K562 (cell line): ENCODE measurements at regions not wholly inside any gene's neighbourhood (a gene's known extent, or its start where the extent isn't known, plus 50 kb on each side); places are given as distances from the start of the nearest gene placed in this dataset.

Source experiments
- ATAC-seq: fragments of 200-7000 bp; cut with Tn5 transposase; 3 replicates; pipeline ENCODE4 v1.9.1; 2020; ENCODE audit warnings: moderate library complexity
- BruUV-seq: library from RNA; stranded (reverse); fragments of 400-500 nt; replicated peaks from 2 replicates; lab custom pipeline; 2021; lab: Mats Ljungman, UMichigan
- CTCF ChIA-PET: fragments of 300-600 bp; formaldehyde crosslinking; extraction: SDS; loops from one replicate; lab custom pipeline; 2021; ENCODE audit warnings: low intra/inter-chr PET ratio; lab: Yijun Ruan, JAX
- POLR2A ChIA-PET: fragments of 300-600, 350-650 bp; sonication (Branson Sonifier 250); formaldehyde crosslinking; extraction: SDS; loops from one replicate; lab custom pipeline; 2021; ENCODE audit warnings: antibody characterized with exemption, inconsistent platforms; lab: Yijun Ruan, JAX
- DNase-seq, 4 experiments: peaks; one replicate each; pipeline versions ENCODE4 v3.0.0 to v3.0.0-alpha.2; 2011 to 2018; ENCODE audit warnings: low spot score in 3 of 4, mixed read lengths in 3 of 4; ENCODE audit errors: extremely low read depth in 1 of 4
- FAIRE-seq: peaks from 2 replicates; lab custom pipeline; 2011; peaks lifted over from hg19 to GRCh38; lab: Jason Lieb, UNC
- H2AFZ ChIP-seq: 2 replicates; pipeline ENCODE4 v1.6.0; 2011; ENCODE audit warnings: low read depth, low read length, control low read depth, inconsistent platforms
- H3K27ac ChIP-seq: fragments of 200-600 bp; 3 replicates; pipeline ENCODE4 v1.8.0; 2011; ENCODE audit warnings: low read depth, mild to moderate bottlenecking, control low read depth, inconsistent platforms, low read length, moderate library complexity, mixed read lengths; ENCODE audit errors: extremely low read depth
- H3K27me3 ChIP-seq, 2 experiments: fragments of 300-600 bp in 1 of 2; 2 replicates in 1 of 2; 3 replicates in 1 of 2; pipeline versions ENCODE4 v1.6.0 to v1.8.0; 2011; ENCODE audit warnings: inconsistent platforms in 2 of 2, low read length in 2 of 2, mild to moderate bottlenecking in 1 of 2, mixed read lengths in 1 of 2, moderate library complexity in 1 of 2; ENCODE audit not compliant: control insufficient read depth in 2 of 2, insufficient read depth in 2 of 2
- H3K36me3 ChIP-seq: fragments of 300-600 bp; 3 replicates; pipeline ENCODE4 v1.8.0; 2011; ENCODE audit warnings: mild to moderate bottlenecking, low read length, inconsistent platforms; ENCODE audit not compliant: control insufficient read depth, insufficient read depth
- H3K4me1 ChIP-seq, 2 experiments: fragments of 200-600 bp in 1 of 2; replicated peaks in 1 of 2; 2 replicates in 1 of 2; 3 replicates in 1 of 2; pipeline versions ENCODE4 v1.5.1 to v1.8.0; 2011; ENCODE audit warnings: inconsistent platforms in 2 of 2, low read length in 2 of 2, mild to moderate bottlenecking in 1 of 2, mixed read lengths in 1 of 2, moderate library complexity in 1 of 2; ENCODE audit not compliant: control insufficient read depth in 2 of 2, insufficient read depth in 2 of 2
- H3K4me2 ChIP-seq: 2 replicates; pipeline ENCODE4 v1.6.1; 2011; ENCODE audit warnings: low read length, control low read depth, inconsistent platforms, mixed read lengths; ENCODE audit not compliant: insufficient read depth
- H3K4me3 ChIP-seq: fragments of 200-600 bp; sonication (generic), shearing (Covaris generic); 2 replicates; pipeline ENCODE4 v1.5.1; 2016; ENCODE audit warnings: control low read depth, inconsistent platforms
- H3K79me2 ChIP-seq: fragments of 200-600 bp; 3 replicates; pipeline ENCODE4 v1.8.0; 2011; ENCODE audit warnings: low read length, inconsistent platforms; ENCODE audit not compliant: control insufficient read depth, insufficient read depth
- H3K9ac ChIP-seq, 2 experiments: 2 replicates each; pipeline versions ENCODE4 v1.6.0 to v1.6.1; 2011; ENCODE audit warnings: low read depth in 2 of 2, low read length in 2 of 2, control low read depth in 1 of 2, inconsistent platforms in 1 of 2, mild to moderate bottlenecking in 1 of 2, mixed read lengths in 1 of 2; ENCODE audit not compliant: insufficient read depth in 1 of 2
- H3K9me1 ChIP-seq: one replicate; pipeline ENCODE4 v1.6.0; 2011; ENCODE audit warnings: inconsistent platforms, mild to moderate bottlenecking, low read length, moderate library complexity; ENCODE audit not compliant: control insufficient read depth, insufficient read depth
- H3K9me3 ChIP-seq: replicated peaks from 2 replicates; pipeline ENCODE4 v1.5.1; 2011; ENCODE audit warnings: low read depth, low read length, inconsistent platforms; ENCODE audit not compliant: control insufficient read depth, insufficient read depth
- H4K20me1 ChIP-seq: replicated peaks from 2 replicates; pipeline ENCODE4 v1.6.1; 2011; ENCODE audit warnings: low read length, inconsistent platforms, mixed read lengths; ENCODE audit not compliant: control insufficient read depth, insufficient read depth
- BACH1 ChIP-seq: fragments of 200-800 bp; sonication (Bioruptor generic); IDR thresholded peaks from 2 replicates; pipeline ENCODE4 v1.6.1; 2016; ENCODE audit warnings: missing genetic modification characterization, missing compliant biosample characterization
- CBFA2T2 ChIP-seq: fragments of 450-650 bp; conservative IDR thresholded peaks from 2 replicates; pipeline ENCODE4 v1.6.1; 2017; ENCODE audit warnings: mild to moderate bottlenecking
- CBFB ChIP-seq: sonication (generic); formaldehyde crosslinking; IDR thresholded peaks from 2 replicates; pipeline ENCODE4 v1.4.0; 2020; ENCODE audit warnings: mild to moderate bottlenecking, missing genetic modification reagents
- ETV5 ChIP-seq: sonication (generic); formaldehyde crosslinking; IDR thresholded peaks from 2 replicates; pipeline ENCODE4 v1.4.0; 2020; ENCODE audit warnings: low read depth, mild to moderate bottlenecking, missing genetic modification reagents
- HMG20B ChIP-seq: fragments of 250-450 bp; sonication (Bioruptor Pico); IDR thresholded peaks from 2 replicates; pipeline ENCODE4 v1.5.0; 2021; ENCODE audit warnings: mild to moderate bottlenecking
- HOXB6 ChIP-seq: fragments of 250-450 bp; sonication (Bioruptor Pico); IDR thresholded peaks from 2 replicates; pipeline ENCODE4 v1.5.1; 2022; ENCODE audit warnings: mild to moderate bottlenecking, borderline replicate concordance
- ILF3 ChIP-seq: fragments of 450-650 bp; IDR thresholded peaks from 2 replicates; pipeline ENCODE4 v1.6.1; 2018; ENCODE audit warnings: antibody characterized with exemption, mild to moderate bottlenecking, moderate library complexity, borderline replicate concordance
- MIER1 ChIP-seq: fragments of 450-650 bp; IDR thresholded peaks from 2 replicates; pipeline ENCODE4 v1.6.1; 2016; ENCODE audit warnings: antibody characterized with exemption, mild to moderate bottlenecking, low read depth
- MTF1 ChIP-seq: fragments of 250-450 bp; sonication (Bioruptor Pico); IDR thresholded peaks from 2 replicates; pipeline ENCODE4 v1.9.0; 2021; ENCODE audit warnings: moderate library complexity, mild to moderate bottlenecking, inconsistent platforms, borderline replicate concordance
- NR2C2 ChIP-seq, 2 experiments: fragments of 200-800 bp in 1 of 2; sonication (Bioruptor generic) in 1 of 2; sonication (generic) in 1 of 2; formaldehyde crosslinking in 1 of 2; IDR thresholded peaks; 2 replicates each; pipeline versions ENCODE4 v1.6.1 to v1.8.0; 2016 to 2022; ENCODE audit warnings: mild to moderate bottlenecking in 1 of 2, missing compliant biosample characterization in 1 of 2, missing genetic modification characterization in 1 of 2, missing genetic modification reagents in 1 of 2
- PTTG1 ChIP-seq: fragments of 450-650 bp; IDR thresholded peaks from 2 replicates; pipeline ENCODE4 v1.6.1; 2016; ENCODE audit warnings: low read depth, mild to moderate bottlenecking, missing genetic modification characterization, missing compliant biosample characterization
- RFX1 ChIP-seq: fragments of 450-650 bp; IDR thresholded peaks from 2 replicates; pipeline ENCODE4 v1.6.1; 2016; ENCODE audit warnings: mild to moderate bottlenecking, moderate library complexity
- RUNX1 ChIP-seq: sonication (generic); IDR thresholded peaks from 2 replicates; pipeline ENCODE4 v1.6.1; 2016; ENCODE audit warnings: antibody characterized with exemption, low read depth
- SMC3 ChIP-seq: conservative IDR thresholded peaks from 2 replicates; pipeline ENCODE4 v1.6.1; 2011; ENCODE audit warnings: low read depth, low read length, improper control_type of control experiment; ENCODE audit not compliant: insufficient read depth
- THAP12 ChIP-seq: fragments of 250-450 bp; sonication (Bioruptor Pico); IDR thresholded peaks from 2 replicates; pipeline ENCODE4 v1.9.0; 2021; ENCODE audit warnings: mild to moderate bottlenecking, inconsistent platforms
- ZNF175 ChIP-seq: fragments of 200-800 bp; sonication (Bioruptor generic); IDR thresholded peaks from 2 replicates; pipeline ENCODE4 v1.6.1; 2016; ENCODE audit warnings: low read depth, mild to moderate bottlenecking, missing genetic modification characterization, missing compliant biosample characterization
- ZNF277 ChIP-seq: fragments of 250-450 bp; sonication (Bioruptor Pico); IDR thresholded peaks from 2 replicates; pipeline ENCODE4 v1.8.0; 2022; ENCODE audit warnings: inconsistent platforms, mild to moderate bottlenecking, moderate library complexity, borderline replicate concordance
- ZNF354B ChIP-seq: fragments of 250-450 bp; sonication (Bioruptor Pico); IDR thresholded peaks from 2 replicates; pipeline ENCODE4 v1.4.0; 2020
- ZNF444 ChIP-seq: fragments of 250-450 bp; sonication (Bioruptor Pico); IDR thresholded peaks from 2 replicates; pipeline ENCODE4 v1.4.0; 2020; ENCODE audit warnings: mild to moderate bottlenecking, moderate library complexity
- WGBS: fragments of 100-300 bp; shearing (Covaris generic); methylation state at CpG from one replicate; pipeline ENCODE4 v1.1.6; 2016; ENCODE audit warnings: low coverage, mixed read lengths; ENCODE audit not compliant: insufficient coverage; ENCODE audit errors: missing lambda C conversion rate; 5-methylcytosine and 5-hydroxymethylcytosine counted together
- in situ Hi-C: fragments of 300-500 bp; cut with MboI; formaldehyde crosslinking; loops from 4 replicates; pipeline ENCODE4 v1.15.0; 2018; ENCODE audit warnings: inconsistent platforms, mixed read lengths
- intact Hi-C: fragments of 100-400 bp; cut with micrococcal nuclease; formaldehyde crosslinking; loops from 2 replicates; pipeline ENCODE4 v1.14.2; 2022
- TF ChIP-seq, protein P1 (sequence below): sonication (generic); formaldehyde crosslinking; IDR thresholded peaks from 2 replicates; pipeline ENCODE4 v1.9.0; 2022; ENCODE audit warnings: mild to moderate bottlenecking, missing genetic modification reagents

DNA sequence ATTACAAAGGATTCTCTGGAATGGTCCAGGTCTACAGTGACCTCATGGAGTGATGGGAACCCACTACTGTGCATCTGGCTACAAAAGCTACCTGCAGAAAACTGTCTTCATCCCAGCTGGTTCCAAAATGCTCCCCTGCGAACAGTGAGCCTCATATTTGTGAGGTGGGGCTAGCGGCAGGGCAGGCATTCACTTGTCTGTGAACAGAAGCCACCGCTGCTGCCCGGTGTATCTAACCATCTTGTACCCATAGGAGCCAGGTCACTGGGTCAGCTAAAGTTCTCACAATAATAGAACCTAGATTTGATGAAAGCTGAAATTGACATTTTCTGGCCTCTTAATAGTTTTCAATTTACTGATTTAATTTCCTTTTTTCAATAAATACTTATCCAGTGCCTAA lies 150.7 kb downstream of the KLF13 start:
- Histone ChIP-seq H3K4me1 (no peaks in the 10 kb centered on the region), H2AFZ (no peak overlapping the region), H4K20me1 (no peaks in the 10 kb centered on the region), H3K9ac (no peak overlapping the region), H3K79me2 (no peaks in the 10 kb centered on the region), H3K27ac (no peak overlapping the region), H3K4me3 (no peak overlapping the region)
- BruUV-seq: no TSS peak
- WGBS: 0% methylated on average over 4 of the region's 4 CpGs
- POLR2A ChIA-PET: no interaction called here
- no peak for DNase-seq
- intact Hi-C loops: no loop called here
- TF ChIP-seq, protein P1, sequence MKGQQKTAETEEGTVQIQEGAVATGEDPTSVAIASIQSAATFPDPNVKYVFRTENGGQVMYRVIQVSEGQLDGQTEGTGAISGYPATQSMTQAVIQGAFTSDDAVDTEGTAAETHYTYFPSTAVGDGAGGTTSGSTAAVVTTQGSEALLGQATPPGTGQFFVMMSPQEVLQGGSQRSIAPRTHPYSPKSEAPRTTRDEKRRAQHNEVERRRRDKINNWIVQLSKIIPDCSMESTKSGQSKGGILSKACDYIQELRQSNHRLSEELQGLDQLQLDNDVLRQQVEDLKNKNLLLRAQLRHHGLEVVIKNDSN (CRISPR knock-in tag): no peak
- TF ChIP-seq PTTG1 (tag): no peak
- TF ChIP-seq HOXB6 (CRISPR knock-in tag): no peak
- no peak for TF ChIP-seq THAP12 (CRISPR knock-in tag)
- no peak for TF ChIP-seq MTF1 (CRISPR knock-in tag)
- no peak for TF ChIP-seq ILF3
- no peak for TF ChIP-seq CBFA2T2
- TF ChIP-seq ZNF175 (CRISPR knock-in tag): no peak
- TF ChIP-seq RUNX1: no peak
- no peak for TF ChIP-seq NR2C2 (CRISPR knock-in tag; IDR thresholded peaks at IDR 0.05)
- no peak for TF ChIP-seq NR2C2 (tag; IDR thresholded peaks at IDR 0.05)
- no peak for TF ChIP-seq CBFB
- no peak for TF ChIP-seq ZNF354B
- no peak for TF ChIP-seq HMG20B (CRISPR knock-in tag)
- TF ChIP-seq MIER1: no peak
- TF ChIP-seq RFX1: no peak
- no peak for TF ChIP-seq ZNF277 (CRISPR knock-in tag)
- no peak for TF ChIP-seq ZNF444 (CRISPR knock-in tag)
- TF ChIP-seq SMC3: no peak
- no peak for TF ChIP-seq ETV5
- TF ChIP-seq BACH1 (tag): no peak
- TF ChIP-seq, all 486 proteins: peak for 0
- H3K4me2 ChIP-seq: no peak overlapping the region
- no peaks in the 10 kb centered on the region for H3K36me3 ChIP-seq
- in situ Hi-C loops: no loop called here
- peaks cover 0 to 27% of the 10 kb centered on the region in 2 experiments; a peak in 3 of 5 replicates for H3K27me3 ChIP-seq
- no peaks in the 10 kb centered on the region for H3K9me3 ChIP-seq
- H3K9me1 ChIP-seq: no peaks in the 10 kb centered on the region
- no peak for FAIRE-seq
- ATAC-seq: no peak
- CTCF ChIA-PET: no interaction called here
